NCI-H2196 (cell line): ENCODE measurements at regions not wholly inside any gene's neighbourhood (a gene's known extent, or its start where the extent isn't known, plus 50 kb on each side); places are given as distances from the start of the nearest gene placed in this dataset.

Experiments used
- DNase-seq: peaks from one replicate; lab custom pipeline; 2025; ENCODE audit not compliant: unreplicated experiment; lab: John Stamatoyannopoulos, UW

DNA sequence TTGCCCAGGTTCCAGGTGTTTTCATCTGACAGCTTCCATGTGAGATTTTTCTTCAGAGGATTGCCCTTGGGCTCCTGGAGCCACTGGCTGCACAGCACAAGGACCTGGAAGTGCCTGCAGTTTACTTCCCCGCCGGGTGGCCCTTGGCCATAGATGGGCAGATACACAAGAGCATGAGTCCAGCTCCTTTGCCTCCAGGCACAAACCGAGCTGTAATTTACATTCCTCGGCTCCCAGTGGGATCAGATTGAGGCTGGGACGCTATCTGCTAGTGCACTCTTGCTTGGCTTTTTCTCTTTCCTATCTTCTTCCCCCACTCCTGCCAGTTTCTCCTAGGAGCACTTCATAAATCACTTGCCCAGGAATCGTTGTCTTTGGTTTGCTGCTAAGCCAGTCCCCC is 85.4 kb upstream of the RALY start:
- DNase-seq = no peak

DNA sequence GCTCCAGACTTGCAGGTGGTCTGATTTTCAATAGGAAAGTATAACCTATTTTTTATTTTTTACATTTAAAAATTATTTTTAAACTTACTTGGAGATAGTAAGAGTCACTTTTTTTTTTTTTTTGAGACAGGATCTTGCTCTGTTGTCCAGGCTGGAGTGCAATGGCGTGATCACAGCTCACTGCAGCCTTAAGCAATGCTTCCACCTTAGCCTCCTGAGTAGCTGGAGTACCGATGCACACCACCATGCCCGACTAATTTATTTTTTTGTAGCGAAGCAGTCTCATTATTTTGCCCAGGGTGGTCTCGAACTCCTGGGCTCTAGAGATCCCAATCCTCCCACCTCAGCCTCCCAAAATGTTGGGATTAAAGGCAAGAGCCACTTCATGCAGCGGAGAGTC is 84.8 kb upstream of the RALY start:
- no peak for DNase-seq

DNA sequence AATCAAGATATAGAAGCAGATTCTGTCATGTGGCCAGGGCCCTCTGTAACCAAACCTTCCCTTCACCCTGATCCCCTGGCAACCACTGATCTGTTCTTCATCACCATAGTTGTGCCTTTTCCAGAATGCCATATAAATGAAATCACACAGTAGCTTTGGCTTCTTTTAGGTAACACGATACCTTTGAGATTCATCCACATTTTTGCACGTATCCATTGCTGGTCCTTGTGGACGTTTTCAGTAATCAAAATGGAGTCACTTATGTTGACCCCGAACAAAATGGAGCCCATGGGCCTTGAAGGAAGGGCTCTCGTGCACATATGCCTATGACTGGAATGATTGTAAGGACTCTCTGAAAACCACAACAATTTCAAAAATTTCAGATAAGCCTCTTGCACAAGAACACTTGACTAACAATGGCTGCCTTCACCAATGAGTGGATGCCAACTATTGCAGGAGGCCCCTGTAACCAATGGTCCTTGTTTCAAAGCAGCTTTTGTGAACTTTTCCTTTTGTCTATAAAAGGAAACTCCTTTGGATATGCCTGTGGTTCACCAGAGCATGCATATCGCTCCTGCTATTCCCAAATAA is 84.3 kb upstream of the RALY start:
- peak; percentile 82 for DNase-seq

DNA sequence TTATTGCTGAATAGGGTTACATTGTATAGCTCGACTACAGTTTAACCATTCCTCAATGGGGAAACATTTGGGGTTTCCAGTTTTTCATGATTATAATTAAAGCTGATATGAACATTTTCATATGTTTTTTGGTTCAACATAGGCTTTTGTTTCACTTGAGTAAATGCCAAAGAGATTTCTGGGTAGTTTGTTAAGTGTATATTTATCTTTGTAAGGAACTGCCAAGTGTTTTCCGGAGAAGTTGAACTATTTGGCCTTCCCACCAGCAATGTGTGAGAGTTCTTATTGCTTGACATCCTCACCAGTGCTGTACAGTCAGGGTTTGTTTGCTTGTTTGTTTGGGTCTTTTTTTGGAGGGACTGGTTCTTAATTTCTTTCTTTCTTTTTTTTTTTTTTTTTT is 83.7 kb upstream of the RALY start:
- DNase-seq = no peak

DNA sequence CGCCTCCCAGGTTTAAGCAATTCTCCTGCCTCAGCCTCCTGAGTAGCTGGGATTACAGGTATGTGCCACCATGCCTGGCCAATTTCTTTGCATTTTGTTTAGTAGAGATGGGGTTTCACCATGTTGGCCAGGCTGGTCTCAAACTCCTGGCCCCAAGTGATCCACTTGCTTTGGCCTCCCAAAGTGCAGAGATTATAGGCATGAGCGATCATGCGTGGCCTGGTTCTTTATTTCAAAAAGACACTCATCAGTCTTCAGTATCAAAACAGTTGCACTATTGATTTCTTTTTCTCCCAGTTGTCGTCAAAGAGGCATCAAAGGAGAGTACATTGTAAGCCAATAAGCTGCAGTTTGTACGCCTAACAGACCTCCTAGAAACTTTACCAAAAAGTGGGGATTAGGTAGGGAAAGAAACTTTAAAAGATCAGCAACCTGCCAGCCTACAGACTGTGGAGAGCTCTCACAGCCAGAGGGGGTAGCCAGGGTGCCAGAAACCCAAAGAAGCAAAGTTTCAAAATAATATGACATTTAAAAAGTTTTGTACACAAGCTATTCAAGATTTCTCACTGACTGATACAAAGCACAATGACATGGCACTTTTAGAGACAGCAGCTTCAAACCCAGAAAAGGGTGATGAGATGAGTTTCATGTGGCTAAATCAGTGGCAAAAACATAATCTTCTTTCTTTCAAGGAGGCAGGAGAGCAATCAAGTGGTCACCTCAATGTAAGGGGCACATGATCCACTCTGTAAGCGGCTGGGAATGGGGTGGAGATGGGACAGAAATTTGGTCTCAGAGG is 83.0 kb upstream of the RALY start:
- no peak for DNase-seq

DNA sequence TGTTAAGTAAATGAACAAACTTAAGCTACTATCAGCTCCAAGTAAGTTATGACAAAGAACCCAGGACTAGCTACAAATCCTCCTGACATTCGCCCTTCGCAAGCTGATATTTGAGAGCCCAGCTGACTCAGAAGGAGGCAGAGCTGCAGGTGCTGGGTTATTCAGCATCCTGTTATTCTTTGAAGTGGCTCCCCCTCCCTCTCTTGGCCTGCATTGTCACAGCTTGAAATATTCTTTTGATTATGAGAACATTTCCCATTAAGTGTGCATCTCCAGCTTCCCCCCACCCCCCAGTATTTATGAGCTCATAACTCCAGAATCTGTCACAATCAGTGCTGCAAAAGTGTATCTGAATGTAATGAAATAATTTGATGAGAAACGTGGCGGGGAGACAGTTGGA is 78.8 kb upstream of the RALY start:
- peak; percentile 56 for DNase-seq

DNA sequence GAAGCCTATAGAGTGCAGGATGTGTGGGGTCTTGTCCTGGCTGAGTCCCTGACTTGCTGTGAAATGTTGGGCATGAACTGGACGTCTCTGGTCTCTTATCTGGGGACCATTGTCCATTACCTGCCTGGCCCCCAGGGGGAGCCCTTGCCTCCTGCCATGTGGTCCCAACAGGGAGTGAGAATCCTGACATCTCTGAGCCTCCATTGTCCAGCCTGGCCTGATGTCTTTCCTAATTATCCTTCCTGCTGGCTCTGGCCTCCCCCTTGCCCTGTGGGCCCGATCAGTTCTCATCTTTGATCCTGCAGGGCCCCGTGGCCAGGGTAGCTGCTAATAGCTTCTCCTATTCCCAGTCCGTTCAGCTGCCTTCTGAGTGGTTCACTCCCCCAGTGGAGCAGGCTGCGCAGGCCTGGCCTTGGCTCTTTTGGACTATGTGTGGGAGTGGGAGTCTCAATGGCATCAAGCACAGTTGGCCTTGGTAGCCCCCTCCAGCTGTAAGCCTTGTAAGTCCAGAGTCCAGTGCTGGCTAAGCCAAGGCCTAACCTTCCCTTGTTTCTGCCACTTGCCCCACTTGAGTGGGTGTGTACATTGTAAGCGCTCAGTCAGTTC is 77.9 kb upstream of the RALY start:
- no peak for DNase-seq

DNA sequence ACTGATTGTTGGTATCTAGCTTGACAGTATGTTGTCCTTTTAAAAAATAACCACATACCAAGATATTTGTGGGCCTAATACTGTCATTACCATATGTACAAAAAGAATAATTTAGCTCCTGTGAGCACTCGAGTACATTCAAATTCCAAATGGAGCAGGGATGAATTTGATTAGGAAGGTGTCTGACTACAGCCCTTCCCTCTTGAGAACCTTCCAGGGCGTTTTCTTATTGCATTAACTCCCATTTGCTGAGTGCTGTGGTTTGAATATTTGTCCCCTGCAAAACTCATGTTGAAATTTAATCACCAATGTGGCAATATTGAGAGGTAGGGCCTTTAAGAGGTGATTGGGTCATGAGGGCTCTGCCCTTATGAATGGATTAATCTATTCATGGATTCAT is 76.9 kb upstream of the RALY start:
- no peak for DNase-seq

DNA sequence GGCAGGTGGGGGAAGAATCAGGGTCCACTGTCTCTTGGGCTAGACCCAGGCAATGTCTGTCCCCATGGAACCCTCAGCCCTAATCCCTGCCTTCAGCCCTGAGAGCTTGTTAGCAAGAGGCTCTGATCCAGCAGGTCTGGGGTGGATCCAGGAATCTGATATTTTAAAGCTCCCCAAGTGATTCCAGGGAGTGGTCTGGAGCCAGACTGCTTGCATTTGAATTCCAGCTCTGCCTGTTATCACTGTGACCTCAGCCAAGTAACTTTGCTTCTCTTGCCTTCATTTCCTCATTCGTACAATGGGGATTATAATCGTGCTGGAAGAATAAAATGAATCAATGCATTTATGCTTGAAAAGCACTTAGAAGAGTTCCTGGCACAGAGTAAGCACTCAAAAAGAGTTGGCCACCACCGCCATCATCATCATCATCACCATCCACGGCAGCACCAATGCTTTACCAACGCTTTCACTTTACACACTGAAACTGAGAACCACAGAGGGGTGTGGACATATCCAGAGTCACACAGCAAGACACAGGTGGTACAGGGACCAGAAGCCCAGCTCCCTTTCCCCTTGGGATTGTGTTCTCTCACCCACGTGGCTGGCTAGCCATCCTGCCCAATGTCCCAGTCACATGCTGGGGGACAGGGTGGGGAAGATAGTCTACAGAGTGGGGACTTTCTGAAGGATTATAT is 75.7 kb upstream of the RALY start:
- no peak for DNase-seq

DNA sequence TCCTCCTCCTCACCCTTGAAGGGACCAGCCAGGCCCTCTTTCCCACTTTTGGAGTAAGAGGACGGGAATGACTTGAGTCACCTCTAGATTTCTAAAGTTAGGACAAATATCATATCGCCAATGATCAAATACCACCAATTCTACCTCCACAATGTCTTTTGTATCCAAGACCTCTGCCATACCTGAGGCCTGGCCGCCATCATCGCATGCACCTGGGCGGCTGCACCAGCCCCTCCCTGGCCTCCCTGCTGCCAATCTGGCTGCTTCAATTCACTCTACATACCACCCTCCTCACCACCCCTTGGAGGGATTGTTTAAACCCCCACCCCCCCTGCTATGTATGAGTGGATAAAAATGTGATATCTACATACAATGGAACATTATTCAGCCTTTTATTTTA is 75.0 kb upstream of the RALY start:
- no peak for DNase-seq

DNA sequence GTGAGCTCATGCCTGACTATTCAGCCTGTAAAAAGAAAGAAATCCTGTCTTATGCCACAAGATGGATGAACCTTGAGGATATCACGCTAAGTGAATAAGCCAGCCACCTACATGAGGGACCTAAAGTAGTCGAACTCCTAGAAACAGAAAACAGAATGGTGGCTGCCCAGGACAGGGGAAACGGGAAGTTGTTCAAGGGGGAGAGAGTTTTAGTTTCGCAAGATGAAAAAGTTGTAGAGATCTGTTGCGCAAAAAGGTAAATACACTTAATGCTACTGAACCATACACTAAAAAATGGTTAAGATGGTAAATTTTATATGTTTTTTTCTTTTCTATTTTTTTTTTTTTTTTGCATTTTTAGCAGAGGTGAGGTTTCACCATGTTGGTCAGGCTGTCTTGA is 74.1 kb upstream of the RALY start:
- DNase-seq = no peak

DNA sequence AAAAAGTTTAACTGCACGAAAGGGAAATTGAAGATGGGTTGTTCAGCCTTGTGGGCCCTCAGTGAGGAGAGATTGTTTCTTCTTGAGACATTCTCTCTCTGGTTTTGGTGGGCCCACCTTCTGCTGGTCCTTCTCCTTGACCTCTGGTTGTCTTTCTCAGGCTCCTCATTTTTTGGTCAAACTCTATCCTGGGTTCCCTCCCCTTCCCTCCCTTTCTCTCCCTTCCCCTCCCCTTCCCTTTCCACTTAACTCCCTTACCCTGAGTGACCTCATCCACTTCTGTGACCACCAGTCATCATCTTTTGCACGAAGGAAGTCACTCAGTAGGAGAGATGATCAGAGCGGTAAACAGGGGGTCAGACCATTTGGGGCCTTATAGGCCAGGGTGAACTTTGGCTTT is 71.5 kb upstream of the RALY start:
- no peak for DNase-seq

DNA sequence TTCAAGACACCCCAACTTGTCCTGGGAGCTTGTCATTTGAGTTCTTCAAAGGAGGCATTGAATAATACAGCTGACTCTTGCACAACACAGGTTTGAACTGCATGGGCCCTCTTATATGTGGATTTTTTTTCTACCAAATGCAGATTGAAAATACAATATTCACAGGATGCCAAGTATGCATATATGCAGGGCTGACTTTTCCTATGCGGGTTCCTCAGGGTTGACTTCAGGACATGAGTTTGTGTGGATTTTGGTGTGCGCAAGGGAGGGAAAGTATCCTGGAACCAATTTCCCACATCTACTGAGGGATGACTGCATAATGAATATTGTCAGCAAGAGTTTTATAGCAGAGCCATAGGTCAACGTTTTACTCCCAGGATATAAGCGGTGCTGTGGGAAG is 70.0 kb upstream of the RALY start:
- DNase-seq = no peak

DNA sequence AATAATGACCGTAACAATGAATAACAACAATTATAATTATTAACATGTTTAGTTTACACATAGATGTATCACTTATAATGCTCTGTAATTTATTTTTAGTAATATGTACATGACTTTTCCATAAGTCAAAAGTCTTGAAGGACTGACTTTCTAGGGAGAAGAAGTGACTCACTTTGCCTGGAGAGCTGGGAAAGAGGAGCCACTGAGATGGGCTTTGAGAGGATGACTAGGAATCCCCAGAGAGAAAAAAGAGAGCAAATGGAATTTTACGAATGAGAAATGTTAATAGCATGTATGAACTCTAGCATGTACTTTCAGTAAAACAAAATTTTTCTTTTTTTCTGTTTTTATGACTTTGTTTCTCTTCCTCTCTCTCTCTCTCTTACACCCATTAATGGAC is 67.8 kb upstream of the RALY start:
- no peak for DNase-seq

DNA sequence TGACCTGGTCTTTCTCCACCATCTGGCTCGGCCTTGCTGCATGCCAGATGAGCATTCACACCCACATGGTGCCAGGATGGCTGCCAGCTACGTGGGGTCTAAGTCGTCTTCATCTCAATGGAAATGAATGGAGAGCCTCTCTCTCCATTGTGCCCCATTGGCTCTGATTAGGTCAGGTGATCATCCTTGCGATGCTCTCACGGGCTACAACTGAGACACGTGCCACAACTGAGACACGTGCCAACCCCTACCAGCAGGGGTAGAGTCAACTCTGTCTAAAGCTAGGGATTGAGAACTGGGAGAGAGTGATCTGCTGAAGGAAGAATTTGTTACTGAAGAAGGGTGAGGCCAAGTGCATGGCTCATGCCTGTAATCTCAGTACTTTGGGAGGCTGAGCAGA is 67.3 kb upstream of the RALY start:
- no peak for DNase-seq

DNA sequence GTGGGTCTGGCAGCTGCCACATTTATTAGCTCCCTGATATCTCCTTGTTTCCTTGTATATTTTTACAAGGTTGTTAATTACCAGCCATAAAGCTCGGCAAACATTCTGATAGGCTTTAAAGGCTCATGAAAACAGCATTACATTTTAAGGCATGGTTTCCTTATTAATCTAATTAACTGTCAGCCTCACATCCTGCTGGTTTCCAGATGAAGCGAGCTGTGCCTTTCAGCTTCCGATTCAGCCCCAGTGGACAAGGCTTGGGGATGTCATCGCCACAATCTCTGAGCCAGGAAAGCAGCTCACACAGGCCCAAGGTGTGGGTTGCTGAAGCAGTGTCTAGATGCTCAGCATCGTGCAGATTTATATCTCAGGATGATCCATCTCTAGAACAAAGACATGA is 66.0 kb upstream of the RALY start:
- no peak for DNase-seq

DNA sequence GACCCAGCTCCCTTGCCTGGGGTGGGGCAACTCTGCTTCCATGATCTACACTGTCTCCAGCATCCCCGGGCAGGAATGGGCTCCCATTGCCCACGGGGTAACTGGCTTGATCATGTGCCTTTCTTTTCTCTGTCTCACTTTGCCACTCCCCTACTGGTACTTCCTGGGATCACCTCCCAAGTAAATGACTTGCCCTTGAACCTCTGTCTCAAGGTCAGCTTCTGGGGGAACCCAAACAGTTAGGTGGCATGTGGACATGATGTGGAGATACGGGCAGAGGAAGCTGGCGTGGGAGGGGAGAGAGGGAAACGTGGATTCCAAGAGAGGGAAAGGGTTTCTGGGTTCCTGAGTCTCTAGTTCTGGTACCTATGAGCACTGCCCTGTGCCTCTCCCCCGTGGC is 63.8 kb upstream of the RALY start:
- no peak for DNase-seq

DNA sequence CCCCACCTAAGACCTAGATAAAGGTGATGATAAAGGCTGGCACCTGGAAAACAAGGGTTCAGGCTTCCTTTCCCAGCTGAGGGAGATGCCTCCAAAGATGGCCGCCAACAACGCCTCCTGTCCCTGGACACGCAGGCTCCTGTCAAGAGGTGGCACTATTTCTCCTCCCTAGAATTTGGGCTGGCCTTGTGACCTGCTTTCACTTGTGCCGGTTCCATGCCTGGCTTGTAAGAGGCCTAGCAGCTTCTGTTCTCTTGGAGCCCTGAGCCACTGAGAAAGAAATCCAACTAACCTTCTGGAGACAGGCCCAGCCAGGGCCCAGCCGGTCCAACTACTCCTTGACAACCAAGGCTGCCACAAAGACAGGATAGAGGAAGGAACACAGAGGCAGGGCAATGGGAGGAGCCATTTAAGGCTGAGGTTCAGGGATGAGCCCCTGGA is 60.2 kb upstream of the RALY start:
- DNase-seq = peak; percentile 54

DNA sequence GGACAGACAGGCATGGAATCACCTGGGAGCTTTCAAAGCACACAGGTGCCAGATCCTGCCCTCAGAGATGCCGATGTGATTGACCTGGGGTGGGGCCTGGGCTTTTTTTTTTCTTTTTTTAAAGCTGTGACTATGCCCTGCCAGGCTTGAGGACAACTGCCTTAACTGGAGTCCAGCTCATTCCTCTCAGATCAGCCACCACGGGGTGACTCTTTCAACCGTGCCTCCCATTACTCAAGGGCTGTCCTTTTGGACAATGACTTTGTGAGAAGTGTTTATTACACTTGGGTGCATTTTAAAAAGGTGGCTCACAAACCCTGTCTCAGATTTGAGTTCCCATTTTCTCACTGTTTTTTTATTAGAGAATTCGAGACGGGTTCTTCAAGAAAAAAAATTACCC is 57.1 kb upstream of the RALY start:
- no peak for DNase-seq

DNA sequence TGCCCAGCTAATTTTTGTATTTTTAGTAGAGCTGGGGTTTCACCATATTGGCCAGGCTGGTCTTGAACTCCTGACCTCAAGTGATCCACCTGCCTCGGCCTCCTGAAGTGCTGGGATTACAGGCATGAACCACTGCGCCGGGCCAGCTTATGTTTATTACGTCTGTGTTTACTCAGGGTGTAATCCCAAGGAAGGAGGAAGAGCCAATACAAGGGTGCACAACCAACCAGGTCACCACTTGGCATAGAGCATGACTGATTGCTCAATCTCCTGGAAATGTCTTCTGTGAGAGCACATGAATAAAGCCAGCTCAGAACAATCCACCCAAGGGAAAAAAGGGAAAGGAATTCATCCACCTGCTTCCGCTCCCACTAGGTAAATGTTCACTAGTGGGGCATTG is 54.7 kb upstream of the RALY start:
- DNase-seq = peak; percentile 50

DNA sequence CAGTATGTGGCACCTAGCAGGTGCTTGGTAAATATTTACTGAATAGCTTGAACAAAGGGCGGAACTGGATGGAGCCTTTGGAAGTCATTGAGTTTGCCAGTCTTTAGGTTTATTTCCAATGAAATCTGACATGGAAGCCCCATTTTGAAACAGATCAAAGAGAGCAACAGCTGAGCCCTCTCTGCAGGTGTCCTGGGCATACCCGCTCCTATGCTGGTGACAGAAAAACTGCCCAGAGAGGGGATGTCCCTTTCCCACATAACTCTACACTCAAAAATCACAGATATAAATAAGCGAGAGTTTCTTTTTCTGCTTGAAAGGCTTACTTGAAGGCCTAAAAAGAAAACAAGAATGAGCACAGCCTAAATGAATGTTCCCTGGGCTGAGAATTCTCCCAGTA is 53.0 kb upstream of the RALY start:
- no peak for DNase-seq
